Prostate gland (tissue), 2 donors: ENCODE measurements at regions not wholly inside any gene's neighbourhood (a gene's known extent, or its start where the extent isn't known, plus 50 kb on each side); places are given as distances from the start of the nearest gene placed in this dataset.

ENCODE experiments used
- CTCF ChIP-seq, 4 experiments: fragments of 200-600 bp in 2 of 4; fragments of 450-650 bp in 2 of 4; sonication (generic) in 2 of 4; IDR thresholded peaks; 1 replicate in 3 of 4; 2 replicates in 1 of 4; pipeline ENCODE4 v1.5.1; 2016 to 2019; ENCODE audit warnings: antibody characterized with exemption in 4 of 4, mild to moderate bottlenecking in 2 of 4, moderate library complexity in 2 of 4
- POLR2A ChIP-seq: fragments of 450-650 bp; IDR thresholded peaks from one replicate; pipeline ENCODE4 v1.6.1; 2016; ENCODE audit warnings: antibody characterized with exemption, mild to moderate bottlenecking
- POLR2AphosphoS5 ChIP-seq: sonication (generic); formaldehyde crosslinking; IDR thresholded peaks from one replicate; pipeline ENCODE4 v1.6.1; 2017; ENCODE audit warnings: antibody characterized with exemption

GRCh38 chr18:76771192-76771799, 51.1 kb upstream of the ZNF236 start:
- TF ChIP-seq CTCF (IDR thresholded peaks at IDR 0.05): no peak
- TF ChIP-seq POLR2A: no peak
- TF ChIP-seq POLR2AphosphoS5: no peak
